ENCODE measurements at regions not wholly inside any gene's neighbourhood (a gene's known extent, or its start where the extent isn't known, plus 50 kb on each side); places are given as distances from the start of the nearest gene placed in this dataset.

DNA sequence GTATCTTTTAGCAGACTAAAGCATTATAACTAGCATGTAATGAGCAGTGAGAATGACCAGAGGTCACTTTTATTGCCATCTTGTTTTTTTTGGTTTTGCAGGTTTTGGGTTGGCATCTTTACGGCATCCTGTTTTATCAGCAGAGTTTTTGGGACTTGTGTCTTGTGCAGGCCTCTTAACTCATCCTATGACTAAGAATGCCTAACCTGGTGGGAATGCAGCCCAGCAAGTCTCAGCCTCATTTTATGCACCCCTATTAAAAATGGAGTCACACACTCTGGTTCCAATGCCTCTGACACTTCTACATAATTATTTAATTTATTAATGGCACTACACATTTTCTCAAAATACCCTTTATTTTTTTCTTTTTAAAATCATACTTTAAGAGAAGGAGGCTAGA, 726.5 kb upstream of the RIOK2 start:
- Histone ChIP-seq H3K27me3 (ENCODE audit: insufficient read depth, low read length) (no peaks in the 10 kb centered on the region), H2AFZ (ENCODE audit: low read length) (no peak overlapping the region), H3K9me2 (ENCODE audit: low read depth, low read length) (no peaks in the 10 kb centered on the region), H3K9me3 (ENCODE audit: low read length) (no peaks in the 10 kb centered on the region), H3K9ac (ENCODE audit: low read length) (no peak overlapping the region), H3K36me3 (ENCODE audit: insufficient read depth, low read length) (no peaks in the 10 kb centered on the region), H4K20me1 (ENCODE audit: insufficient read depth, low read length) (no peaks in the 10 kb centered on the region), H3K27ac (ENCODE audit: low read depth, low read length, poor library complexity, severe bottlenecking) (no peak overlapping the region), H3K4me1 (ENCODE audit: insufficient read depth, low read length, severe bottlenecking) (no peaks in the 10 kb centered on the region), H3K79me2 (ENCODE audit: insufficient read depth, low read length) (no peaks in the 10 kb centered on the region), H3K4me2 (ENCODE audit: low read length) (no peak overlapping the region), H3F3A (ENCODE audit: insufficient read depth, low read length) (no peaks in the 10 kb centered on the region), H3K4me3 (ENCODE audit: low read depth, low read length, poor library complexity, severe bottlenecking) (no peak overlapping the region)
- TF ChIP-seq CTCF (IDR thresholded peaks at IDR 0.05; ENCODE audit: low read length) (no peak), EZH2 (IDR thresholded peaks at IDR 0.05; ENCODE audit: borderline replicate concordance, low read length) (no peak)

GRCh38 chr5:97914483-97914882, 731.4 kb upstream of the RIOK2 start:
- H3F3A ChIP-seq (ENCODE audit: insufficient read depth, low read length) = no peaks in the 10 kb centered on the region
- H3K9ac ChIP-seq (ENCODE audit: low read length) = no peak overlapping the region
- H3K27me3 ChIP-seq (ENCODE audit: insufficient read depth, low read length) = no peaks in the 10 kb centered on the region
- H3K27ac ChIP-seq (ENCODE audit: low read depth, low read length, poor library complexity, severe bottlenecking) = no peak overlapping the region
- TF ChIP-seq EZH2 (IDR thresholded peaks at IDR 0.05; ENCODE audit: borderline replicate concordance, low read length) (no peak), CTCF (IDR thresholded peaks at IDR 0.05; ENCODE audit: low read length) (no peak)
- H3K4me2 ChIP-seq (ENCODE audit: low read length) = no peak overlapping the region
- H3K36me3 ChIP-seq (ENCODE audit: insufficient read depth, low read length) = no peaks in the 10 kb centered on the region
- no peaks in the 10 kb centered on the region for H4K20me1 ChIP-seq (ENCODE audit: insufficient read depth, low read length)
- no peaks in the 10 kb centered on the region for H3K9me2 ChIP-seq (ENCODE audit: low read depth, low read length)
- no peak overlapping the region for H2AFZ ChIP-seq (ENCODE audit: low read length)
- H3K4me3 ChIP-seq (ENCODE audit: low read depth, low read length, poor library complexity, severe bottlenecking) = no peak overlapping the region
- H3K79me2 ChIP-seq (ENCODE audit: insufficient read depth, low read length) = no peaks in the 10 kb centered on the region
- H3K4me1 ChIP-seq (ENCODE audit: insufficient read depth, low read length, severe bottlenecking) = no peaks in the 10 kb centered on the region
- H3K9me3 ChIP-seq (ENCODE audit: low read length) = no peaks in the 10 kb centered on the region

DNA sequence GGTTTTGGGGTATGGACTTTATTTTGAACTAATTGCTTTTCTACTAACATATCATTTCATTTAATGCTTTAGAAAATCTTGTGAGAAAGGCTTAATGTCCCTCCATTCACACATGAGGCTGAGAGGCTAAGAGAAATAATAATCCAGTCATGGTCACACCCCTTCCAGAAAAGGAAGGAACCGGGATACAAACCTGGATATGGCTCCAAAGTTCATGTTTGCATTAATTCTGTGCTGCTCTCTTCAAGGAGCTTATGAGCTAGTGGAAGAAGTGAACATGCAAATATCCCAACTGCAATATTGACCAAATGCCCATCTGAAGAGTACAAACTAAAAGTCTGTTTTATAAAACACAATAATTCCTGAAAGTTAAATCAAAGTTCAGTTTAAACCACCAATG, 732.1 kb upstream of the RIOK2 start:
- Histone ChIP-seq H3K4me2 (ENCODE audit: low read length) (no peak overlapping the region), H2AFZ (ENCODE audit: low read length) (no peak overlapping the region), H3K27me3 (ENCODE audit: insufficient read depth, low read length) (no peaks in the 10 kb centered on the region), H3K27ac (ENCODE audit: low read depth, low read length, poor library complexity, severe bottlenecking) (no peak overlapping the region), H3K9me2 (ENCODE audit: low read depth, low read length) (no peaks in the 10 kb centered on the region), H3K79me2 (ENCODE audit: insufficient read depth, low read length) (no peaks in the 10 kb centered on the region), H3K9ac (ENCODE audit: low read length) (no peak overlapping the region), H4K20me1 (ENCODE audit: insufficient read depth, low read length) (no peaks in the 10 kb centered on the region), H3K4me1 (ENCODE audit: insufficient read depth, low read length, severe bottlenecking) (no peaks in the 10 kb centered on the region), H3K4me3 (ENCODE audit: low read depth, low read length, poor library complexity, severe bottlenecking) (no peak overlapping the region), H3K36me3 (ENCODE audit: insufficient read depth, low read length) (no peaks in the 10 kb centered on the region), H3F3A (ENCODE audit: insufficient read depth, low read length) (no peaks in the 10 kb centered on the region), H3K9me3 (ENCODE audit: low read length) (no peaks in the 10 kb centered on the region)
- TF ChIP-seq EZH2 (IDR thresholded peaks at IDR 0.05; ENCODE audit: borderline replicate concordance, low read length) (no peak), CTCF (IDR thresholded peaks at IDR 0.05; ENCODE audit: low read length) (no peak)

Measured in OCI-LY1 (cell line).